ENCODE measurements at regions not wholly inside any gene's neighbourhood (a gene's known extent, or its start where the extent isn't known, plus 50 kb on each side); places are given as distances from the start of the nearest gene placed in this dataset.

GRCh38 chr11:110873975-110874374, 161.7 kb upstream of the ARHGAP20 start:
- no peak for TF ChIP-seq EZH2 (IDR thresholded peaks at IDR 0.05)
- no peak for TF ChIP-seq CTCF (IDR thresholded peaks at IDR 0.05 in 2 of 3, conservative IDR thresholded peaks at IDR 0.05 in 1 of 3; ENCODE audit: borderline replicate concordance in 1 of 3, insufficient read depth in 1 of 3, low read depth in 2 of 3, low read length in 2 of 3)
- TF ChIP-seq EZH2phosphoT487 (IDR thresholded peaks at IDR 0.05; ENCODE audit: borderline replicate concordance) = no peak
